Activated naive CD8-positive, alpha-beta T cell treated with anti-CD3 and anti-CD28 coated beads, Interleukin-2, amount 50 U/mL, for 24 hours (primary cell): ENCODE measurements at regions not wholly inside any gene's neighbourhood (a gene's known extent, or its start where the extent isn't known, plus 50 kb on each side); places are given as distances from the start of the nearest gene placed in this dataset.

Experiments used
- ATAC-seq: fragments of 150-1000 bp; cut with Tn5 transposase; one replicate; pipeline ENCODE4 v1.10.0; 2021
- DNase-seq: peaks from one replicate; pipeline ENCODE4 v3.0.0; 2021
- H3K27ac Mint-ChIP-seq: one replicate; pipeline ENCODE4 v1.8.0; 2021; ENCODE audit warnings: mild to moderate bottlenecking, mixed read lengths
- H3K27me3 Mint-ChIP-seq: one replicate; pipeline ENCODE4 v1.8.0; 2021; ENCODE audit warnings: mixed read lengths
- H3K36me3 Mint-ChIP-seq: one replicate; pipeline ENCODE4 v1.8.0; 2021; ENCODE audit warnings: low read depth, mixed read lengths
- H3K4me1 Mint-ChIP-seq: one replicate; pipeline ENCODE4 v1.8.0; 2021; ENCODE audit warnings: mixed read lengths
- H3K4me3 Mint-ChIP-seq: one replicate; pipeline ENCODE4 v1.8.0; 2021; ENCODE audit warnings: mild to moderate bottlenecking, moderate library complexity, mixed read lengths
- H3K9me3 Mint-ChIP-seq: one replicate; pipeline ENCODE4 v1.8.0; 2021; ENCODE audit warnings: mixed read lengths

- Mint-ChIP-seq H3K36me3 (no peaks in the 10 kb centered on the region), H3K4me1 (no peaks in the 10 kb centered on the region), H3K4me3 (no peak overlapping the region), H3K9me3 (no peaks in the 10 kb centered on the region), H3K27me3 (peaks cover 6% of the 10 kb centered on the region), H3K27ac (no peak overlapping the region)
- no peak for DNase-seq
- no peak for ATAC-seq
Measured at GRCh38 chr2:234851451-234851850, 100.4 kb upstream of the SH3BP4 start.

- no peak overlapping the region for H3K27ac Mint-ChIP-seq
- H3K27me3 Mint-ChIP-seq, result peaks cover 6% of the 10 kb centered on the region
- no peak for ATAC-seq
- no peak overlapping the region for H3K4me3 Mint-ChIP-seq
- H3K4me1 Mint-ChIP-seq, result no peaks in the 10 kb centered on the region
- no peaks in the 10 kb centered on the region for H3K9me3 Mint-ChIP-seq
- H3K36me3 Mint-ChIP-seq, result no peaks in the 10 kb centered on the region
- DNase-seq, result no peak
Measured at GRCh38 chr2:234850818-234851217, 101.0 kb upstream of the SH3BP4 start.

- H3K27ac Mint-ChIP-seq, result no peak overlapping the region
- no peaks in the 10 kb centered on the region for H3K9me3 Mint-ChIP-seq
- ATAC-seq (no peak), DNase-seq (no peak)
- H3K4me1 Mint-ChIP-seq, result no peaks in the 10 kb centered on the region
- H3K27me3 Mint-ChIP-seq, result peaks cover 6% of the 10 kb centered on the region
- no peaks in the 10 kb centered on the region for H3K36me3 Mint-ChIP-seq
- no peak overlapping the region for H3K4me3 Mint-ChIP-seq
Measured at GRCh38 chr2:234849678-234850077, 102.1 kb upstream of the SH3BP4 start.

- ATAC-seq (no peak), DNase-seq (no peak)
- H3K36me3 Mint-ChIP-seq, result no peaks in the 10 kb centered on the region
- H3K27me3 Mint-ChIP-seq, result peaks cover 6% of the 10 kb centered on the region
- no peak overlapping the region for H3K27ac Mint-ChIP-seq
- no peaks in the 10 kb centered on the region for H3K9me3 Mint-ChIP-seq
- H3K4me1 Mint-ChIP-seq, result no peaks in the 10 kb centered on the region
- no peak overlapping the region for H3K4me3 Mint-ChIP-seq
Measured at GRCh38 chr2:234848578-234848977, 103.2 kb upstream of the SH3BP4 start.

- no peaks in the 10 kb centered on the region for H3K4me1 Mint-ChIP-seq
- H3K4me3 Mint-ChIP-seq, result no peak overlapping the region
- no peak overlapping the region for H3K27ac Mint-ChIP-seq
- no peaks in the 10 kb centered on the region for H3K9me3 Mint-ChIP-seq
- DNase-seq (no peak), ATAC-seq (no peak)
- H3K27me3 Mint-ChIP-seq, result peaks cover 6% of the 10 kb centered on the region
- no peaks in the 10 kb centered on the region for H3K36me3 Mint-ChIP-seq
Measured at GRCh38 chr2:234847639-234848038, 104.2 kb upstream of the SH3BP4 start.

GRCh38 chr2:234847364-234847635 is 104.5 kb upstream of the SH3BP4 start:
- Mint-ChIP-seq H3K4me3 (no peak overlapping the region), H3K4me1 (no peaks in the 10 kb centered on the region), H3K27ac (no peak overlapping the region), H3K27me3 (peaks cover 6% of the 10 kb centered on the region), H3K36me3 (no peaks in the 10 kb centered on the region), H3K9me3 (no peaks in the 10 kb centered on the region)
- DNase-seq (no peak), ATAC-seq (no peak)

- Mint-ChIP-seq H3K4me1 (no peaks in the 10 kb centered on the region), H3K9me3 (no peaks in the 10 kb centered on the region), H3K4me3 (no peak overlapping the region), H3K27ac (no peak overlapping the region), H3K36me3 (no peaks in the 10 kb centered on the region), H3K27me3 (peaks cover 6% of the 10 kb centered on the region)
- ATAC-seq (no peak), DNase-seq (no peak)
Measured at GRCh38 chr2:234846599-234847363, 105.0 kb upstream of the SH3BP4 start.

- no peak for ATAC-seq
- no peaks in the 10 kb centered on the region for H3K36me3 Mint-ChIP-seq
- H3K27me3 Mint-ChIP-seq, result peaks cover 6% of the 10 kb centered on the region
- H3K9me3 Mint-ChIP-seq, result no peaks in the 10 kb centered on the region
- no peak overlapping the region for H3K4me3 Mint-ChIP-seq
- no peak overlapping the region for H3K27ac Mint-ChIP-seq
- DNase-seq, result no peak
- H3K4me1 Mint-ChIP-seq, result no peaks in the 10 kb centered on the region
Measured at GRCh38 chr2:234845602-234846590, 105.9 kb upstream of the SH3BP4 start.

GRCh38 chr2:234843411-234843810 is 108.4 kb upstream of the SH3BP4 start:
- Mint-ChIP-seq H3K27ac (no peak overlapping the region), H3K36me3 (no peaks in the 10 kb centered on the region), H3K9me3 (no peaks in the 10 kb centered on the region), H3K27me3 (peaks cover 6% of the 10 kb centered on the region), H3K4me3 (no peak overlapping the region), H3K4me1 (no peaks in the 10 kb centered on the region)
- DNase-seq (no peak), ATAC-seq (no peak)

GRCh38 chr2:234842753-234843152 is 109.1 kb upstream of the SH3BP4 start:
- H3K27me3 Mint-ChIP-seq, result peaks cover 3% of the 10 kb centered on the region
- no peak overlapping the region for H3K27ac Mint-ChIP-seq
- DNase-seq, result no peak
- no peak for ATAC-seq
- H3K9me3 Mint-ChIP-seq, result no peaks in the 10 kb centered on the region
- no peaks in the 10 kb centered on the region for H3K36me3 Mint-ChIP-seq
- H3K4me3 Mint-ChIP-seq, result no peak overlapping the region
- H3K4me1 Mint-ChIP-seq, result no peaks in the 10 kb centered on the region

GRCh38 chr2:234841321-234842015 is 110.3 kb upstream of the SH3BP4 start:
- no peaks in the 10 kb centered on the region for H3K4me1 Mint-ChIP-seq

GRCh38 chr2:234840336-234840735 is 111.5 kb upstream of the SH3BP4 start:
- no peak for ATAC-seq
- H3K36me3 Mint-ChIP-seq, result no peaks in the 10 kb centered on the region
- H3K4me1 Mint-ChIP-seq, result no peaks in the 10 kb centered on the region
- no peak overlapping the region for H3K27ac Mint-ChIP-seq
- no peak for DNase-seq
- no peaks in the 10 kb centered on the region for H3K27me3 Mint-ChIP-seq
- H3K9me3 Mint-ChIP-seq, result no peaks in the 10 kb centered on the region
- no peak overlapping the region for H3K4me3 Mint-ChIP-seq

More at GRCh38 chr2:234841321-234842015, 110.3 kb upstream of the SH3BP4 start:
- no peaks in the 10 kb centered on the region for H3K27me3 Mint-ChIP-seq
- H3K36me3 Mint-ChIP-seq, result no peaks in the 10 kb centered on the region
- DNase-seq, result no peak
- H3K4me3 Mint-ChIP-seq, result no peak overlapping the region
- no peaks in the 10 kb centered on the region for H3K9me3 Mint-ChIP-seq
- H3K27ac Mint-ChIP-seq, result no peak overlapping the region
- no peak for ATAC-seq

GRCh38 chr2:234839285-234839684 is 112.5 kb upstream of the SH3BP4 start:
- Mint-ChIP-seq H3K4me3 (no peak overlapping the region), H3K4me1 (no peaks in the 10 kb centered on the region), H3K27ac (no peak overlapping the region), H3K9me3 (no peaks in the 10 kb centered on the region), H3K27me3 (no peaks in the 10 kb centered on the region), H3K36me3 (no peaks in the 10 kb centered on the region)
- no peak for DNase-seq
- ATAC-seq, result no peak

- H3K27me3 Mint-ChIP-seq, result no peaks in the 10 kb centered on the region
- no peaks in the 10 kb centered on the region for H3K9me3 Mint-ChIP-seq
- no peak for DNase-seq
- H3K4me3 Mint-ChIP-seq, result no peak overlapping the region
- H3K4me1 Mint-ChIP-seq, result no peaks in the 10 kb centered on the region
- no peak for ATAC-seq
- no peaks in the 10 kb centered on the region for H3K36me3 Mint-ChIP-seq
- H3K27ac Mint-ChIP-seq, result no peak overlapping the region
Measured at GRCh38 chr2:234836271-234836670, 115.5 kb upstream of the SH3BP4 start.

- DNase-seq (no peak), ATAC-seq (no peak)
- Mint-ChIP-seq H3K27me3 (no peaks in the 10 kb centered on the region), H3K4me1 (no peaks in the 10 kb centered on the region), H3K9me3 (no peaks in the 10 kb centered on the region), H3K4me3 (no peak overlapping the region), H3K27ac (no peak overlapping the region), H3K36me3 (no peaks in the 10 kb centered on the region)
Measured at GRCh38 chr2:234835738-234836137, 116.1 kb upstream of the SH3BP4 start.
